Transverse colon (tissue), 4 donors: ENCODE measurements at regions not wholly inside any gene's neighbourhood (a gene's known extent, or its start where the extent isn't known, plus 50 kb on each side); places are given as distances from the start of the nearest gene placed in this dataset.

Experiments
- CTCF ChIP-seq, 5 experiments: fragments of 200-600 bp in 3 of 5; fragments of 450-650 bp in 2 of 5; sonication (generic) in 3 of 5; IDR thresholded peaks; 1 replicate in 2 of 5; 2 replicates in 3 of 5; pipeline ENCODE4 v1.5.1; 2016 to 2017; ENCODE audit warnings: antibody characterized with exemption in 5 of 5, inconsistent platforms in 3 of 5, mild to moderate bottlenecking in 2 of 5, moderate library complexity in 1 of 5
- POLR2A ChIP-seq: fragments of 450-650 bp; IDR thresholded peaks from one replicate; pipeline ENCODE4 v1.6.1; 2016; ENCODE audit warnings: antibody characterized with exemption, mild to moderate bottlenecking, moderate library complexity
- POLR2AphosphoS5 ChIP-seq, 3 donors: sonication (generic); formaldehyde crosslinking; IDR thresholded peaks; one replicate each; pipeline ENCODE4 v1.6.1; 2016; ENCODE audit warnings: antibody characterized with exemption in 3 of 3

GRCh38 chr3:99505200-99505599 lies 133.2 kb upstream of the COL8A1 start:
- TF ChIP-seq POLR2AphosphoS5 (IDR thresholded peaks at IDR 0.05) (no peak), POLR2A (no peak), CTCF (IDR thresholded peaks at IDR 0.05) (no peak)
